Right ventricle myocardium superior (tissue), 1 donor: ENCODE measurements at regions not wholly inside any gene's neighbourhood (a gene's known extent, or its start where the extent isn't known, plus 50 kb on each side); places are given as distances from the start of the nearest gene placed in this dataset.

Experiments
- ATAC-seq: fragments of 200-7000 bp; cut with Tn5 transposase; one replicate; pipeline ENCODE4 v1.9.1; 2020; ENCODE audit warnings: mild to moderate bottlenecking; ENCODE audit not compliant: poor library complexity
- DNase-seq: peaks from one replicate; pipeline ENCODE4 v3.0.0-alpha.2; 2020
- intact Hi-C: fragments of 100-400 bp; cut with DNase I; formaldehyde crosslinking; loops from one replicate; pipeline ENCODE4 v1.11.2; 2022
- donor health status: DM: no; HTN: yes; CAD: no; lungs with severe emphysema.

DNA sequence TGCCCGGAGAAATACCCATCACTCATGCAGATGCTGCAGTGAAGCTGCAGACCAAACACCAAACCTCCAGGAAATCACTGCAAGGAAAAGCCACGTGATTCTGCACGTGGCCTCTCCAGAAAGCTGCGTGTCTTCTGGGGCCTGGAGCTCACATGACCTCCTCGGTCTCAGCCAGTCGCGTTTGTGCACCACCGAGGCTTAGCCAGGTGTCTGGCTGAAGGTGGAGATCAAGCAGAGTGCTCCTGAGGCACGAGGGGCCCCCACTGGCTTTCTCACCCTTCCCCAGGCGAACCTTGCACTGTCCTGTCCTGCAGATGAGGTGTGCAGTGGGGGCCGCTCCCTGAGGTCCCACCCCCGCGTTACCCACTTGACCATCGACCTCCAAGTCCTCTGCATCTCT, 257.3 kb downstream of the RBFOX3 start:
- DNase-seq, result peak; percentile 26
- no peak for ATAC-seq
- intact Hi-C loops, result no loop called here

DNA sequence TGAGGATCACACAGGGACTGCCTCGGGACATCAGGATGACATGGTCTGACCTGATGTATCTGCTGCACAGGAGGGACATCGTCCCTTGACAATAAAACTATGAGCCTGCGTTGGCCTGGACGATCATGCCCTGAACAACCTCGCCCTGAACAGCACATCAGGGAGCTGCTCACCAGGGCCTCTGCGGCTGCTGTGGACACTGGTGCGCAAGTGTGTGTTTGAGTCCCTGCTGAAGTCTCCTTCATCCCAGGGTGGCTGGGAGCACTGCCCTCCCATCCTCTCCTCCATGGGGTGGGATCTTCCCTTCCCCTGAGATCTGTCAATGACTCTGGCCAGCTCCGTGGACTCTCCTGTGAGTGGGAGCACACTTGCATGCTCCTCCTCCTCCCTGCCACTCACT, 257.8 kb downstream of the RBFOX3 start:
- DNase-seq, result peak; percentile 24
- intact Hi-C loops, result no loop called here
- ATAC-seq, result no peak

DNA sequence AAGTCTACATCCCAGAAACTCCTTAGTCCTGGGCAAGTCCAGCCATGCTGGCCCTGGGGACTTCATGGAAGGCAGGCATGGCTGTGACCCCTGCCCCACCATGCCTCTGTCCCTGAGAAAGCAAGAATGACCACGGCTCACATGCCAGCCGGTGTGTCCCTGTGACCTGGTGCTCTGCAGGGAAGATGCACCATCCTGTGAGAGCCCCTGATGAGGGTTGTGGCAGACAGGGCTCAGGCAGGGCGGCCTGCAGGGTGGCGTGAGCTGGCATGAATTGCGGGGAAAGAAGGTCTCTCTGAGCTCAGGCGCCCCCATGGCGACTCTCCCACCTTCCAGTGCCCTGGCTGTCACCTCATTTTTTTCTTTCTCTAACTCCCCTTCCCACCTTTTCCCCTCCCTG, 260.3 kb downstream of the RBFOX3 start:
- DNase-seq (peak; percentile 13), ATAC-seq (no peak)
- intact Hi-C loops, result no loop called here

DNA sequence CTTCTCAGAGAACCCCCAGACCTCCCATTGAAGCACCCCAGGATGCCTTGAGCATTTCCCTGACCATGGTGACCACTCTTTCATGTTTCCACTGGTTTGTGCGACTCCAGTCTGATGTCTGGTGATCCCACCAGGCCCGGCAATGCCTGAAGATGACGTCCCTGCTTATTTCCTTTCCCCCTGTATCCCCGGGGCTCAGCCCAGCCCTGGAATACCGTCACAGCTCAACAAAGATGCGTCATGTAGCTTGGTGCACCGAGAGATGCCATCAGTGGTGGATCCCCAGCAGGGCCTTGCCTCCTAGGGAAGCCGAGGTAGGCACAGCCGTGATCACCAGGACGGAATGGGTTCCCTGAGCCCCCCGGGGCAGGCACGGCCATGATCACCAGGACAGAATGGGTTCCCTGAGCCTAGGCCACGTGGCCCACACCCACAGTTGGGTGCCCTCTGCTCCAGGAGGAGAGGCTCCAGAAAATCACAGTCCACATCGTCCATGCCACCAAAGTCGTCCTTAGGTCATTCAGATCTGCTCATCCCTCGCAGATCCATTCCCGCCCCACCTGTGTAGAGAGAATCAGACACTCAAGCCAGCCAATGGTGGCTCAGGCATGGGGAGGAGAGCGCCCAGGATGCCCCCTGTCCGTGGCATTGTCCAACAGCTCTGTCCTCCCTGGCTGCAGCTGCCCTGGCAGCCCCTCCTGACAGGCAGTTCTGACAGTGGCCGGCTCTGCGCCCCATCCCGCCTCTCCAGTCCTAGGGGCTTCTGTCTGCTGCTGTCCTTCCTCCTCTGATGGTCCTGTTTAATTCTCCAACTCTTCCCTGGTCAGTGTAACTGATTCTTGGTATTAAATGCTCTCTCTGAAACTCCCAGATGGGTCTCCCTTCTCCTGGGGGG, 261.1 kb downstream of the RBFOX3 start:
- peak; percentile 21 for DNase-seq
- intact Hi-C loops, result no loop called here

DNA sequence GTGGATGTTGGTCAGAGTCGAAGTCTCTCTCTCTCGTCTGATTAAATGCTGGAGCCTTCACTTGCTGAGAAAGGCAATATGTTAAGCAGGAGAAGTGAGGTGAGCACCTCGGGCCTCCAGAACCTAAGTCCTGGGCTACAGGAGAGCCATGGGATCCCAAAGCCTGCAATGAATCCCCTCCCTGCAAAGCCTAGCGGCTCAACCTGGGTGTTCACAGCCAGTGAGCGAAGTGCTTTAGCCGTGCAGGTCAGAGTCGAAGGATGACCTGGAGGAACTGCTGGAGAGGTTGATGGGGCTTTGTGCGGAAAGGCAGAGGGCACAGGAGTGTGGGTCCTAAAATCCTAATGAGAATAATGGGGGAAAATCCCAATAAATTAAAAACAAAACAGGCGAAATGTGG, 267.8 kb downstream of the ENGASE start:
- intact Hi-C loops, result no loop called here
- ATAC-seq, result no peak

More for the DNA sequence above, 261.1 kb downstream of the RBFOX3 start:
- ATAC-seq, result no peak

DNA sequence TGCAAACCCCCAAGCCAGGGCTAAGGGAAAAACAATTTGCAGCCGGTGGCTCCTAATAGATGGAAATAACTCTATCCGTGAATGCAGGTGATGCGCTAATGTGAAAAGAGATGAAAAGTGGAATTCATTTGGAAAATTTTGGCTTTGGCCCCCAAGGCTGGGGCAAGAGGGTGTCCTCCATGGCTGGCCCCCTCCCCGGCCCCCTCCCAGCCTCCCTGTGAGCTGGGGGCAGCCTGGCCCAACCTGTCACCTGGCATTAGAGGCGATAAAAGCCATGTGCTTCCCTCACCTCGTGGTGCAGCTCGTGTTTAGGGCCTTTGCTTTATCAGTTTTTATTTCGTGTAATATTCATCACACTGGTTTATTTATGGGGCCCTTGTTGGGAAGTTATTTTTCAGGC, 267.2 kb downstream of the ENGASE start:
- DNase-seq (no peak), ATAC-seq (no peak)
- intact Hi-C loops, result no loop called here

More for the DNA sequence above, 267.8 kb downstream of the ENGASE start:
- DNase-seq, result no peak

DNA sequence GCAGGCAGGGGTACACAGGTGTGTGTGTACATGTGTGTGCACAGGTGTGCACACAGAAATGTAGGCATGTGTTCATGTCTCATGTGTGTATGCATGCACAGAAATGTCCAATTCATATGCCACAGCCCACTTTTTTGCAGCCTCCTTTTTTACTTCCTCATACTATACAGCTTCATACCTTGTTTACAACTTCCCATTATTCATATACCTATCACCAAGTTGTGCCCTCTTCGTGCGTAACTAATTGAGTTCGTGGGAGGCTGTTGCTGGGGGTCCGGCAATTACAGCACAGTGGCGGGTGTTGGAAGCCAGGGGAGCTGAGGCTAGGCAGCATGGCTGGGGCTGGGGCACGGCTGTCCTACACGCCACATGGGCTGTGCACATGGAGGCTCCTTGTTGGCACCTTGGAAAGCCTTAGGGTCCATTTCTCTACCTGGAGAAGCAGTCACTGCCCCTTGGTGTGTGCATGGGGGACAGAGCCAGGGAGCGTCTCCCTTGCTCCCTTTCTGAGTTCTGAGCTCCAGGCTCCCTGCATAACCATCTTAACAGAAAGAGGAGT, 266.7 kb downstream of the ENGASE start:
- DNase-seq (peak; percentile 10), ATAC-seq (no peak)
- intact Hi-C loops, result no loop called here

DNA sequence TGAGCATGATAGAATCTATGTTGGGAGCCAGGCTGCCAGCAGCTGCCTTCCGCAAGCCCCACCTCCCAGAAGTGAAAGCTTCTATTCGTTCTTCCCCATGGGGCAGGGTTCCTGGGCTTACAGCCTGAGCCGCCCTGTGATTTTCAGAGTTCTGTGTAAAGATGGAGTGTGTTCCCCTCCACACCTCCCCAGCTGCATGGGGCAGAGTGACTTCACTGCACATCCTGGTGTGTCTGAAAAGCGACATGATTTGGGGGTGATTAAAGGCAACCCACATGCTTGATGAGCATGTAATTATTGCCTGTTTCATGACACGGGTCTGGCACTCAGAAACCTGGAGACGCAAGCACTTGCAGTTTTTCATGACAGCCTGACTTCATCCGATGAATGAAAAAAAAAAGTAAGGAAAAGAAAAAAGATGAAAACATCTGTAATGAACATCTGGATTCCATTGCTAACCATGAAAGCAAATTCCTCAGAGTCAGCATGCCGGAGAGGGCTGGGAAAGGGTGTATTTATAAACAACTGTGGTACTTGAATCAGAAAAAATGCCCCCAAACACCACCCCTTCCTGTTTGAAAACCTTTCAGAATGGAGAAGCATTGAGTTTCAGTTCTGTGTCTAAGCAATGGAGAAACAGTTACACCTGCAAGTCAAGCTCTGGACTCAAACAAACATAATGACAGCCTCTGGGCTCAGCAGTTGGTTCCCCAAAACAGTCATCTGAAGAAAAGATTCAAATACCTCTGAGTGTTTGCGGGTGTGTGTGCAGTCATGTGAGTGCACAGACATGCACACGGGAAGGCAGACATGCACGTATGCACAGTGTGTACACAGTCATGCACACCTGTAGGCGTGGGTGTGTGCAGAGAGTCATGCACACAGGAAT, 266.0 kb downstream of the ENGASE start:
- no peak for ATAC-seq
- peak; percentile 18 for DNase-seq
- intact Hi-C loops, result no loop called here

DNA sequence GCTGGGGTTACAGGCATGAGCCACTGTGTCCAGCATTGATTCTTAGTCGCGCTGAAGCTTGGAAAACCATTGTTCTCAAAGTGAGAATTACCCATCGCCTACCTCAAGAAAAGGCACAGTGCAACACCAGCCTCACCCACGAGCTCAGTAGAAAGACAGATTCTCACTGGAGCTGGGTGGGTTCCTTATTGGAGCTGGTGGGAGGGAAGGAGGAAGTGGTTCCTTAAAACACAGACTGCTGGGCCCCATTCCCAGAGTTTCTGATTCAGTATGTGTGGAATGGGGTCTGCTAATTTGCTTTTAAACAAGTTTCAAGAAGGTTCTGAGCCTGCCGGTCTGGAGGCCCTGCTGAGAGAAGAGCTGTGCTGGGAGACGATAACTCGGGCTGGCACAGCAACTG, 264.7 kb downstream of the ENGASE start:
- ATAC-seq, result no peak
- DNase-seq, result peak; percentile 22
- intact Hi-C loops, result no loop called here

DNA sequence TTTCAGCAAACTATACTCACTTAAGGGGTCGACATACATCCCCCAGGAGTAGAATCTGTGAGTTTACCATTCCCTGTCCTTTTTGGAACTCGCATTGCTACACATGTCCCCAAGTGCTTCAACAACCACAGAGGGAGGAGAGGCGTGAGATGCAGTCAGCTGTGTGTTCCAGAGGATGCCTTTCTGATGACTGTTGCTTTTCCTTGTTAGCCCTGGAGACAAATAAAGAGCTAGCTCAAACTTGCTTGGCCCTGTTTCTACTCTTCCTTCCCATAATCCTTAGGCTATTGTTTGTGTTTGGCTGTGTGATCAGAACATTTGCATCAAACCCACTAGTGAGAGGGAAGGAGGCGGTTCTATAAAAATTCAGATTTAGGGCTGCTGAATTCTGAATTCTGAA, 264.0 kb downstream of the ENGASE start:
- no peak for ATAC-seq
- no peak for DNase-seq
- intact Hi-C loops, result no loop called here

DNA sequence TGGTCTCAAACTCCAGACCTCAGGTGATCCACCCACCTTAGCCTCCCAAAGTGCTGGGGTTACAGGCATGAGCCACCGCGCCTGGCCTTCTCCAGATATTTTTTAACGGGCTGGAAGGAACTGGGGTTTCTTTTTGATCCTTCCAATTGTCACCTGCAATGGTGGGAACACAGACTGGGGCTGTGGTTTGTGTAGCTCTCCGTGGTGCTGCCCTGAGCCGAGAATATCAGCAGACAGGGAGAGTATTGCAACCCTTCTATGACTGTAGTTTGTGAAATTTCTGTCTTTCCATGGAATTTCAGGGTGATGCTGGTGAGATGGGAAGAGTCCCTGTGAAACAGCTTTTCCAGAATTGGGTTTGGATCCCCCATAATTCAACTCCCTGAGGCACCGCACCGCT, 263.5 kb downstream of the ENGASE start:
- intact Hi-C loops, result no loop called here
- no peak for DNase-seq
- ATAC-seq, result no peak

DNA sequence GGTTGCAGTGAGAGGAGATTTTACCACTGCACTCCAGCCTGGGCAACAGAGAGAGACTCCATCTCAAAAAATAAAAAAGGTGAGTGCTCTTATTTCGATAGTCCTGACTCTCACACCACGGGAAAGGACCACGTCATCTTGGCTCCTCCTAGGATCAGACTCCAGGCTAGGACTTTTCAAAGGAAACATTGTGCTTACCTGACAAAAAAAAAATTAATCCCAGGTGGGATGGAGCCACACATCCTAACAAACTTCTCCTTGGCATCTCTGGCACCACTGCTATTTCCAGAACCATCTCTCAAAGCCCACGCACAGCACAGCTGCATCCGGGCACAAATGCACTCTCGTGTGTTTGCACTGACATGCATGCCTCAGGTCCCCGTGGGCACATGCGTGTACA, 262.4 kb downstream of the ENGASE start:
- no peak for ATAC-seq
- DNase-seq, result no peak
- intact Hi-C loops, result no loop called here

DNA sequence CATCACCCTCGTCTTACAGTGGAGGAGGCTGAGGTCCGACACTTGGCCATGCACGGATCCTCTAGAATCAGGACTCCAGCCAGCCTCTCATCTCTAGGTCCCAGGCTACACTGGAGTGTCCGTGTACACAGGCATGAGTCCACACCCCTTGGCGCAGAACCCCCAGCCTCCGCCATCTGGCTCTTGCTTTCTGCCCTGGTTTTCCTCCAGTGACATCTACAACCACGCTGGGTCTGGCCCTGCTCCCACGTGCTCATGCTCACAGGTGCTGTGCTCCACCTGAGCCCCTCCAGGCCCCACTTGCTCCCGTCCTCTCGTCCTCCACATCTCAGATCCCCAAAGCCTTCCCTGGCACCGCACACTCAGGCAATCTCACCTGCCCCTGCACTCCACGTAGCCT, 260.8 kb downstream of the ENGASE start:
- intact Hi-C loops, result no loop called here
- ATAC-seq, result no peak
- DNase-seq, result peak; percentile 13

DNA sequence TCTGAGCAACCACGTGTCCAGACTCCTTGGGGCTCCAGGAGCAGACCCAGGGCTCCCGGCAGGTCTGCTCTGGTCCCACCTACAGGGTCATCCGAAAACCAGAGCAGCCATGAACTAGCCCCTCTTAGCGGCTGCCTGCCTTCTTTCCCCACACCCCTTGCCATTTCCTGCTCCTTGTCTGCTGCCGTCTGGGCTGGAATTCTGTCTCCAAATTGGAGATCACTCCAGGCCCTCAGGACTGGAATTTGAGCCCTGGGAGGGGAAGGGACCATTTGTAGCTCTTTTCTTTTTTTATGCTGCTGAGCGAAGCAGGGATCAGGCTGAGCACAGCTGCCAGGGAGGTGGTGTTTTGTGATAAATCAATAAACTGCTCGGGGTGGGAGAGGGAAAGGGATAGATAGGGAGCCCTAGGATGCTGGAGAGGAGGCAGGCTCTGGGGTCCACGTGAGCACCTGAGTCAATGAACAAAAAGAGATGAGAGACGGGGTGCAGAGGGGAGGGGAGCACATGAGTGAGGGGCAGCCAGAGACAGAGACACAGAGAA, 257.5 kb downstream of the ENGASE start:
- DNase-seq (no peak), ATAC-seq (no peak)
- intact Hi-C loops, result no loop called here

DNA sequence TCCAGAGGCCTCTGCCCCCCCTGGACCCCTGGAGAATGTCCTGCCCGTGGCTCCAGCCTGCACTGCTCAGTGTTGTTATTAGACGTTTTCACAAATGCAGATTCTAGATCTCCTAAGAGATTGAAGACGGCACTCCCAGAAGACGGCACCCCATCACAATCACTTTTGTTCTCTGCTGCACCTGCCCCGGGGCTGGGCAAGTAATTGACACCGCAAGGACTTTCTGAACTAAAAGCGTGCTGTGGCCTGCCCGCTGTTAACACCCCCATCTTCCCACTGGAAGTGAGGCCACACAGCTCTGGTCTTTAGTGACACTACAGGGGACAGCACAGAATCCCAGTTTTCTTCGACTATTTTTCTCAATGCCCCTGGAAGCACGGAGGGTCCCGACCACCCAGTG, 256.9 kb downstream of the ENGASE start:
- ATAC-seq, result no peak
- intact Hi-C loops, result no loop called here
- DNase-seq, result peak; percentile 28

DNA sequence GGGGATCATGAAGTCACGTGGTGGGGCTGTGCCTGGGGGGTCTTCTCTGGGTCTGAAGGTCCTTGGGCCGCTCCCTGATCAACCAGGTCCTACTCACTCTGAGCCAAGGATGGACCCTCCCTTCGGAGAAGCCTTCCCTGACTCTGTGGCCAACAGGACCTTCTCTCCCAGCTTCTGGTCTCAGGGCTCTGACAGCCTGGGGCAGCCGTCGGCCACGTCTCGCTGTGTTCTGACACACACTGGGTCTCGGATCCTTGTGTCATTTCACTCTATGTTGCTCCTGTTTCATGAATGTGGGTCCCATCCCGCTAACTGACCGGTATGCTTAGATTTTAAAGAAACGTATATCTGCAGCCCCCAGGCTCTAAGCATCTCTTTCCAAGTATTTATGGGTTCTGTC, 256.1 kb downstream of the ENGASE start:
- no peak for ATAC-seq
- intact Hi-C loops, result no loop called here
- peak; percentile 24 for DNase-seq

DNA sequence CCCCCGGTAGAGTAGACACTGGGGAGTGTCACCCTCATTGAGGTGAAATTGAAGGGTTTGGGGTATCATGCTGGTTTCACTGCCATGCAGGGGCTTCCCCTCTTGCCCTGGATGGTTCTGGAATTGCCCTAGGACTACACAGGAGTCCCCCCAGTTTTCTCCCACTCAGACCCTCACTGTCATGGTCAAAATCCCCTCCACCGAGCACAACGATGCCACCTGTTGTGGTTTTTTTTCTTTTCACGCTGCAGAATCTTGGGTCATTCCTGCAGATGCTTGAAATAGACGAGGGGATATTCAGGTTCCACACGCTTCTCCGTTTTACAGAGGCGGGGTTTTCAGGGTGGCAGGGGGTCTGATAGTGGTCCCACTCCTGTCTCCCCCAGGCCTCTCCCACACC, 255.6 kb downstream of the ENGASE start:
- DNase-seq (no peak), ATAC-seq (no peak)
- intact Hi-C loops, result no loop called here

DNA sequence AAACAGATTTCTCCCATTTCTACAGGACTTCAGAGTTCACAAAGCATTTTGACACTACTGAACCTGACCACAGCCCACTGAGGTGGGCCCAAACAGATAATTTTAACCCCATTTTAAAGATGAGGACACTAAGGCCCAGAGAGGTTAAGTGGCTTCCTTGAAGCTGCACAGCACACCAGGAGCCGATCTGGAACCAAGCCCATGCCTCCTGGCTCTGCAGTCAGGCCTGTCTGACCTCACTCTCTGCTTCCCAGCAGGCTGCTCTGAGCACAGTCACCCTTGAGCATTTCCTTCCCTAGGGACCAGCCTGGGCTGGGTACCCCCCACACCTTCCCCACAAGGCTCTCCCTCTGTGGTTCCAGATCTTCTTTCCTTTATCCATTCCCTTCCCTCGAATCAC, 252.2 kb downstream of the ENGASE start:
- intact Hi-C loops, result no loop called here
- ATAC-seq (no peak), DNase-seq (no peak)

DNA sequence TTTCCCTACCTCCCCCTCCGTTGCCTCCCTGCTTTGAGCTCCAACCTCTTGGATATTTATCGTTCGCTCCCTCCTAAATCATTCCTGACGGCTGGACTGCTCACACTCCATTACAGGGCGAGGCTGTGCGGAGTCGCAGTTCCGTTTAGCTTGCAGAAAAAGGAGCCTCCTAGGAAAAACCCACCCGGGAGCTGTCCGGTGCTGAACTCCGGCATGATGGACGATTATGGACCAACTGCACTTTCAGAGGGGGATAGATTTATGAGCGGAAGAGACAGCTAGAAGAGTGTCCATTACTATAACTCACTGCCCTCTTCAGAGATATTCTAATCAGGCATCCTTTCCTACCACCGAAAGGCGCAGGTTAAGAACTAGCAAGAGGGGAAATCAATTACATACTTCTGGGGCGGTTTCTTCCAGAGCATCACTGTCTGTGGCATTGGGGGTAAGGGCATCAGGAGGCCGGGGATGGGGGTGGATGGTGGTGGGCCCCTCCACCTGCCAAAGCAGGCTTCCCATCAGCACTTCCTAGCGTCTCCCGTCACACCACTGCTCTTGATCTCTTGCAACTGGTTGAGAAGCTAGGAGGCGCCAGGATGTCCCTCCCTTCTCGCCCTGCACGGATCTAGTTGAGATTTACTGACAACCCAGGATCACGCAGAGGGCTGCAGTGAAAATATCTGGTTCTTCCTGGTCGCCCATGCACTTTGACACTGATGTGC, 251.2 kb downstream of the ENGASE start:
- intact Hi-C loops, result no loop called here
- DNase-seq (no peak), ATAC-seq (no peak)
